ENCODE measurements at regions not wholly inside any gene's neighbourhood (a gene's known extent, or its start where the extent isn't known, plus 50 kb on each side); places are given as distances from the start of the nearest gene placed in this dataset.

DNA sequence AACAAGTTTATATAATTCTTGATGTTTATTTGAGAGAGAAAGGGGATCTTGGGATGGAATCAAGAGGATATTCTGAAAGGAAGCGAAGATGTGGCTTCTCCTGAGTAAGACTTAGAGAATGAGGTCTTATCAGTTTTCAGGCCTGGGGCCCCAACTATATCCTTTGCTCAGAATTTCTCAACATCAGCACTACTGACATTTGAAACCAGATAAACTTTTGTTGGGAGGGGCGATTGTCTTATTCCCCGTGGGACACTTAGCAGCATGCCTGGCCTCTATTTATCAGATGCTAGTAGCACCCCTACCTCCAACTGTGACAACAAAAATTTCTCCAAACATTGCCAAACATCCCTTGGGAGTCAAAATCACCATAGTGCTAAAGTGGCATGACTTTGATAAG lies 567.7 kb downstream of the MAT2B start:
- H4K20me1 ChIP-seq (ENCODE audit: insufficient read depth, low read length) = no peaks in the 10 kb centered on the region
- H3K9me2 ChIP-seq (ENCODE audit: low read depth, low read length) = no peaks in the 10 kb centered on the region
- no peaks in the 10 kb centered on the region for H3K4me1 ChIP-seq (ENCODE audit: insufficient read depth, low read length, severe bottlenecking)
- no peaks in the 10 kb centered on the region for H3F3A ChIP-seq (ENCODE audit: insufficient read depth, low read length)
- H2AFZ ChIP-seq (ENCODE audit: low read length) = no peak overlapping the region
- no peak overlapping the region for H3K4me3 ChIP-seq (ENCODE audit: low read depth, low read length, poor library complexity, severe bottlenecking)
- H3K9ac ChIP-seq (ENCODE audit: low read length) = no peak overlapping the region
- 0 out of 2 replicates have a peak, but pooled peaks cover 3% of the 10 kb centered on the region for H3K27me3 ChIP-seq (ENCODE audit: insufficient read depth, low read length)
- no peak for TF ChIP-seq CTCF (IDR thresholded peaks at IDR 0.05; ENCODE audit: low read length)
- no peak for TF ChIP-seq EZH2 (IDR thresholded peaks at IDR 0.05; ENCODE audit: borderline replicate concordance, low read length)
- H3K36me3 ChIP-seq (ENCODE audit: insufficient read depth, low read length) = no peaks in the 10 kb centered on the region
- H3K27ac ChIP-seq (ENCODE audit: low read depth, low read length, poor library complexity, severe bottlenecking) = no peak overlapping the region
- no peaks in the 10 kb centered on the region for H3K9me3 ChIP-seq (ENCODE audit: low read length)
- H3K4me2 ChIP-seq (ENCODE audit: low read length) = no peak overlapping the region
- no peaks in the 10 kb centered on the region for H3K79me2 ChIP-seq (ENCODE audit: insufficient read depth, low read length)

- Histone ChIP-seq H3K36me3 (ENCODE audit: insufficient read depth, low read length) (no peaks in the 10 kb centered on the region), H2AFZ (ENCODE audit: low read length) (no peak overlapping the region), H3K4me1 (ENCODE audit: insufficient read depth, low read length, severe bottlenecking) (no peaks in the 10 kb centered on the region), H3K79me2 (ENCODE audit: insufficient read depth, low read length) (no peaks in the 10 kb centered on the region), H3K9ac (ENCODE audit: low read length) (no peak overlapping the region), H3K27ac (ENCODE audit: low read depth, low read length, poor library complexity, severe bottlenecking) (no peak overlapping the region), H3K4me2 (ENCODE audit: low read length) (no peak overlapping the region), H4K20me1 (ENCODE audit: insufficient read depth, low read length) (no peaks in the 10 kb centered on the region), H3K9me3 (ENCODE audit: low read length) (no peaks in the 10 kb centered on the region), H3K4me3 (ENCODE audit: low read depth, low read length, poor library complexity, severe bottlenecking) (no peak overlapping the region), H3F3A (ENCODE audit: insufficient read depth, low read length) (no peaks in the 10 kb centered on the region), H3K27me3 (ENCODE audit: insufficient read depth, low read length) (0 out of 2 replicates have a peak, but pooled peaks cover 3% of the 10 kb centered on the region), H3K9me2 (ENCODE audit: low read depth, low read length) (no peaks in the 10 kb centered on the region)
- TF ChIP-seq EZH2 (IDR thresholded peaks at IDR 0.05; ENCODE audit: borderline replicate concordance, low read length) (no peak), CTCF (IDR thresholded peaks at IDR 0.05; ENCODE audit: low read length) (no peak)
These were observed 571.1 kb downstream of the MAT2B start for GRCh38 chr5:164076556-164076955.

GRCh38 chr5:164090358-164090757 lies 584.9 kb downstream of the MAT2B start:
- TF ChIP-seq CTCF (IDR thresholded peaks at IDR 0.05; ENCODE audit: low read length) (no peak), EZH2 (IDR thresholded peaks at IDR 0.05; ENCODE audit: borderline replicate concordance, low read length) (no peak)
- Histone ChIP-seq H3F3A (ENCODE audit: insufficient read depth, low read length) (no peaks in the 10 kb centered on the region), H4K20me1 (ENCODE audit: insufficient read depth, low read length) (no peaks in the 10 kb centered on the region), H3K36me3 (ENCODE audit: insufficient read depth, low read length) (no peaks in the 10 kb centered on the region), H3K27ac (ENCODE audit: low read depth, low read length, poor library complexity, severe bottlenecking) (no peak overlapping the region), H3K9ac (ENCODE audit: low read length) (no peak overlapping the region), H3K4me3 (ENCODE audit: low read depth, low read length, poor library complexity, severe bottlenecking) (no peak overlapping the region), H3K4me2 (ENCODE audit: low read length) (no peak overlapping the region), H3K9me2 (ENCODE audit: low read depth, low read length) (no peaks in the 10 kb centered on the region), H3K27me3 (ENCODE audit: insufficient read depth, low read length) (no peaks in the 10 kb centered on the region), H3K9me3 (ENCODE audit: low read length) (no peaks in the 10 kb centered on the region), H3K4me1 (ENCODE audit: insufficient read depth, low read length, severe bottlenecking) (no peaks in the 10 kb centered on the region), H3K79me2 (ENCODE audit: insufficient read depth, low read length) (no peaks in the 10 kb centered on the region), H2AFZ (ENCODE audit: low read length) (no peak overlapping the region)
